ENCODE measurements at regions not wholly inside any gene's neighbourhood (a gene's known extent, or its start where the extent isn't known, plus 50 kb on each side); places are given as distances from the start of the nearest gene placed in this dataset.

DNA sequence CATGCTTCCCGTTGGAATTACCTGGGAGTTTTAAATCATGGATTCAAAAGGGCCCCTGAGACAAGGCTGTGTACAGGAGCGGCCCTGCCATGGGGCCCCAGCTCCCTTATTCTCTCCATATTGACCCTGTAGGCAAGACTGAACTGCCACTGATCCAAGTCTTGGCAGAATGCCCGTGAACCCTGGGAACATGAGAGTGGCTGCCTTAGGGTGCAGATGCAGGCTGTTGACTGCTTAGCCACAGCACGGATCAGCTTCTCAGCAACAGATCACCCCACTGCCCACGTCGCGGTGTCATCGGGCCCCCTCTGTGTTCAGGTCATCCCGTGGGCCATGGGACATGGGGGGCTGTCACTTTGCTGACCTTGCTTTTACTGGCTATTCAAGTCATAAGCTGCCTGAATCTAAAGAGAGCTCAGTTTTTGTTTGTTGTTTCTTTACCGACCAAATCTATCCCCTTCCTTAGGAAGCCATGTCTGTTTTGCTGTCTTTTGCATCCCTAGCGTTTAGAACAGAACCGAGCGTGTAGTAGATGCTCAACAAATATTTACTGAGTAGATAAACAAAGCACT is 83.4 kb downstream of the MATN1 start:
- 57 to 66% methylated on average over 13 of the region's 13 CpGs for WGBS, 2 donors
- peak in 2 of 3 donors; percentile 22 to 24 for DNase-seq

DNA sequence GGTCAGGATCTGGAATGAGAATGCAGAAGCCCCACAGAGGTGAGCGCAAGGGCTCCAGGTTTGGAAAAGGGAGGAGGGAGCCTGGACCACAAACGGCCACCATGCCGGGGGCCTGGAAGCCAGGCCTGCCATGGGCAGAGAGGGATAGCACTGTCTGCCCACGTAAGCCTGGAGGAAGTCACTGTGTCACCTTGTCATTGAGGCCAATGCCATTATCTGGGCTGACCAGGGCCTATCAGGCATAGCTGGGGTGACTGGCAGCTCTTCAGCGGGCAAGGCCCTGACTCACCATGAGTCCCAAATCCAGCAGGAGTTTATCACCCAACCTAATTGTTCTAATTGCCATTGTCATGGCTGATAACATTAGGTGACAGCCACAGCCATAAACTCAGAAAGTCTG is 84.6 kb downstream of the MATN1 start:
- DNase-seq = no peak
- no peaks in the 10 kb centered on the region for H3K36me3 ChIP-seq (ENCODE audit: control insufficient read depth in 4 of 4, insufficient read depth in 4 of 4, low read length in 4 of 4)
- WGBS, 2 donors = 80 to 91% methylated on average over 5 of the region's 5 CpGs

More for the DNA sequence above, 83.4 kb downstream of the MATN1 start:
- H3K9me3 ChIP-seq (ENCODE audit: control insufficient read depth in 4 of 4, insufficient read depth in 3 of 4, low read length in 3 of 4) = no peaks in the 10 kb centered on the region
- no peak overlapping the region for H3K9ac ChIP-seq (ENCODE audit: insufficient read depth in 1 of 2, low read length in 2 of 2)
- peaks cover 0 to 17% (median 2%) of the 10 kb centered on the region in 3 donors for H3K27me3 ChIP-seq (ENCODE audit: control insufficient read depth in 3 of 3, insufficient read depth in 3 of 3, low read length in 2 of 3)
- H3K36me3 ChIP-seq (ENCODE audit: control insufficient read depth in 4 of 4, insufficient read depth in 4 of 4, low read length in 4 of 4) = no peaks in the 10 kb centered on the region
- H3K4me1 ChIP-seq (ENCODE audit: control insufficient read depth in 5 of 5, insufficient read depth in 5 of 5, low read length in 5 of 5) = no peaks in the 10 kb centered on the region
- TF ChIP-seq, protein P1, sequence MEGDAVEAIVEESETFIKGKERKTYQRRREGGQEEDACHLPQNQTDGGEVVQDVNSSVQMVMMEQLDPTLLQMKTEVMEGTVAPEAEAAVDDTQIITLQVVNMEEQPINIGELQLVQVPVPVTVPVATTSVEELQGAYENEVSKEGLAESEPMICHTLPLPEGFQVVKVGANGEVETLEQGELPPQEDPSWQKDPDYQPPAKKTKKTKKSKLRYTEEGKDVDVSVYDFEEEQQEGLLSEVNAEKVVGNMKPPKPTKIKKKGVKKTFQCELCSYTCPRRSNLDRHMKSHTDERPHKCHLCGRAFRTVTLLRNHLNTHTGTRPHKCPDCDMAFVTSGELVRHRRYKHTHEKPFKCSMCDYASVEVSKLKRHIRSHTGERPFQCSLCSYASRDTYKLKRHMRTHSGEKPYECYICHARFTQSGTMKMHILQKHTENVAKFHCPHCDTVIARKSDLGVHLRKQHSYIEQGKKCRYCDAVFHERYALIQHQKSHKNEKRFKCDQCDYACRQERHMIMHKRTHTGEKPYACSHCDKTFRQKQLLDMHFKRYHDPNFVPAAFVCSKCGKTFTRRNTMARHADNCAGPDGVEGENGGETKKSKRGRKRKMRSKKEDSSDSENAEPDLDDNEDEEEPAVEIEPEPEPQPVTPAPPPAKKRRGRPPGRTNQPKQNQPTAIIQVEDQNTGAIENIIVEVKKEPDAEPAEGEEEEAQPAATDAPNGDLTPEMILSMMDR (IDR thresholded peaks at IDR 0.05; ENCODE audit: control extremely low read depth, extremely low read depth) = no peak
- no peak overlapping the region for H3K27ac ChIP-seq (ENCODE audit: low read depth in 1 of 2, low read length in 1 of 2)
- no peak overlapping the region for H3K4me3 ChIP-seq
- ATAC-seq (ENCODE audit: insufficient read depth, low FRiP score) = no peak

DNA sequence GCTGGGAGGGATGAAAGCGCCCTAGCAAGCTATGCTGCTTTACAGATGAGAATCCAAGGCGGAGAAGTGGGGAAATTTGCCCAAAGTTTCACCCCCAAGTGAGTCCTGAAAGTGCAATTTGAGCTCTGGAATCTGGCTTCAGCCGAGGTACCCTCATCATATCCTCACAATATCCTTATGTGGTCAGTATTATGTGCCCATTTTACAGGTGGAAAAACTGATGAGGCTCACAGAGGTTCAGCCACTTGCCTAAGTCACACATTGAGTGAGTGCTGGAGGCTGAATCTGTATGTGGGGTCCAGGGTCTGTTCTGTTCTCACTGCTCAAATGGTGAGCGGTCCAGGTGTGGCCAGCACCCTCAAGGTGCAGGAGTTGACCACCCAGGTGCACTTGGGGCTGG is 85.3 kb downstream of the MATN1 start:
- TF ChIP-seq, protein P1 (IDR thresholded peaks at IDR 0.05; ENCODE audit: control extremely low read depth, extremely low read depth) = no peak
- Histone ChIP-seq H3K9me3 (ENCODE audit: control insufficient read depth in 4 of 4, insufficient read depth in 3 of 4, low read length in 3 of 4) (no peaks in the 10 kb centered on the region), H3K4me1 (ENCODE audit: control insufficient read depth in 5 of 5, insufficient read depth in 5 of 5, low read length in 5 of 5) (no peaks in the 10 kb centered on the region), H3K27ac (ENCODE audit: low read depth in 1 of 2, low read length in 1 of 2) (no peak overlapping the region), H3K9ac (ENCODE audit: insufficient read depth in 1 of 2, low read length in 2 of 2) (no peak overlapping the region), H3K27me3 (ENCODE audit: control insufficient read depth in 3 of 3, insufficient read depth in 3 of 3, low read length in 2 of 3) (peaks cover 0 to 26% (median 2%) of the 10 kb centered on the region in 3 donors), H3K36me3 (ENCODE audit: control insufficient read depth in 4 of 4, insufficient read depth in 4 of 4, low read length in 4 of 4) (no peaks in the 10 kb centered on the region), H3K4me3 (no peak overlapping the region)
- DNase-seq (no peak), ATAC-seq (ENCODE audit: insufficient read depth, low FRiP score) (no peak)
- 87 to 91% methylated on average over 4 of the region's 4 CpGs for WGBS, 2 donors

More for the DNA sequence above, 84.6 kb downstream of the MATN1 start:
- H3K4me1 ChIP-seq (ENCODE audit: control insufficient read depth in 5 of 5, insufficient read depth in 5 of 5, low read length in 5 of 5) = no peaks in the 10 kb centered on the region
- no peak overlapping the region for H3K27ac ChIP-seq (ENCODE audit: low read depth in 1 of 2, low read length in 1 of 2)
- H3K4me3 ChIP-seq = no peak overlapping the region
- ATAC-seq (ENCODE audit: insufficient read depth, low FRiP score) = no peak
- H3K27me3 ChIP-seq (ENCODE audit: control insufficient read depth in 3 of 3, insufficient read depth in 3 of 3, low read length in 2 of 3) = peaks cover 0 to 26% (median 2%) of the 10 kb centered on the region in 3 donors
- H3K9me3 ChIP-seq (ENCODE audit: control insufficient read depth in 4 of 4, insufficient read depth in 3 of 4, low read length in 3 of 4) = no peaks in the 10 kb centered on the region
- TF ChIP-seq, protein P1 (IDR thresholded peaks at IDR 0.05; ENCODE audit: control extremely low read depth, extremely low read depth) = no peak
- H3K9ac ChIP-seq (ENCODE audit: insufficient read depth in 1 of 2, low read length in 2 of 2) = no peak overlapping the region
